ENCODE measurements at regions not wholly inside any gene's neighbourhood (a gene's known extent, or its start where the extent isn't known, plus 50 kb on each side); places are given as distances from the start of the nearest gene placed in this dataset.

DNA sequence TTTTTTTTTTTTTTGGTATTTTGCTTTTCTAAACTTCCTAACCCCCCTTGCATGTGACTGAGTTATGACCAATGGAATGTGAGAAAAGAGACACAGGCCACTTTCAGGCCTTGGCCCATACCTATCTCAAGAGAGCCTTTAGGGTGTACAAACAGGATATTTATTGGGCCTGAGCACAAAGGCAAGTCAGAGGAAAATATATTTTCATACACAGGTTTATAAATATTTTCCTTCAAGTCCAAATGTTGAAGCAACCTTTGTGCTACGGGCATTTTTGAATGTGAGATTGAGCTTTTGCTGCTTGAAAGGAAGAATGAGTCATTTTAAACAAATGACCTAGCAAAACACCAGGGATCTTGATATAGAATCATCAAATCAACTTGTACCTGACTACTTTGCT lies 228.6 kb upstream of the E2F7 start:
- no peak for TF ChIP-seq CTCF (conservative IDR thresholded peaks at IDR 0.05)
- Mint-ChIP-seq H3K27me3 (ENCODE audit: insufficient read depth) (no peaks in the 10 kb centered on the region), H3K4me3 (no peak overlapping the region), H3K9me3 (no peaks in the 10 kb centered on the region), H3K27ac (no peak overlapping the region), H3K36me3 (ENCODE audit: low read depth) (no peaks in the 10 kb centered on the region), H3K4me1 (peaks cover 7% of the 10 kb centered on the region)
- WGBS, 2 experiments (ENCODE audit: insufficient coverage in 1 of 2, insufficient read length in 1 of 2) = 100% methylated on average over 1 of the region's 1 CpG; no CpG with 5 or more reads in 1 of the 2 experiments
- DNase-seq = no peak
- no peak overlapping the region for H3K4me3 ChIP-seq (ENCODE audit: low read length)
- no peaks in the 10 kb centered on the region for H3K4me1 ChIP-seq (ENCODE audit: control insufficient read depth, insufficient read depth, low read length)
- H3K36me3 ChIP-seq (ENCODE audit: control insufficient read depth, insufficient read depth, low read length) = no peaks in the 10 kb centered on the region
- H3K9me3 ChIP-seq (ENCODE audit: control insufficient read depth, low read length) = no peaks in the 10 kb centered on the region
- H3K9ac ChIP-seq (ENCODE audit: extremely low read depth, low read length, poor library complexity, severe bottlenecking) = no peak overlapping the region
- H3K27me3 ChIP-seq (ENCODE audit: control insufficient read depth, insufficient read depth, low read length, poor library complexity, severe bottlenecking) = no peaks in the 10 kb centered on the region
- no peak overlapping the region for H3K27ac ChIP-seq (ENCODE audit: low read depth, low read length)

GRCh38 chr12:77274926-77275325 lies 209.6 kb upstream of the E2F7 start:
- Mint-ChIP-seq H3K36me3 (ENCODE audit: low read depth) (no peaks in the 10 kb centered on the region), H3K27me3 (ENCODE audit: insufficient read depth) (no peaks in the 10 kb centered on the region), H3K4me3 (no peak overlapping the region), H3K9me3 (no peaks in the 10 kb centered on the region), H3K4me1 (no peaks in the 10 kb centered on the region), H3K27ac (no peak overlapping the region)
- Histone ChIP-seq H3K36me3 (ENCODE audit: control insufficient read depth, insufficient read depth, low read length) (no peaks in the 10 kb centered on the region), H3K9ac (ENCODE audit: extremely low read depth, low read length, poor library complexity, severe bottlenecking) (no peak overlapping the region), H3K4me1 (ENCODE audit: control insufficient read depth, insufficient read depth, low read length) (no peaks in the 10 kb centered on the region), H3K9me3 (ENCODE audit: control insufficient read depth, low read length) (no peaks in the 10 kb centered on the region), H3K27ac (ENCODE audit: low read depth, low read length) (no peak overlapping the region), H3K27me3 (ENCODE audit: control insufficient read depth, insufficient read depth, low read length, poor library complexity, severe bottlenecking) (no peaks in the 10 kb centered on the region), H3K4me3 (ENCODE audit: low read length) (no peak overlapping the region)
- no peak for DNase-seq
- no peak for TF ChIP-seq CTCF (conservative IDR thresholded peaks at IDR 0.05)
- WGBS, 2 experiments (ENCODE audit: insufficient coverage in 1 of 2, insufficient read length in 1 of 2) = 75% methylated on average over 1 of the region's 1 CpG; no CpG with 5 or more reads in 1 of the 2 experiments

DNA sequence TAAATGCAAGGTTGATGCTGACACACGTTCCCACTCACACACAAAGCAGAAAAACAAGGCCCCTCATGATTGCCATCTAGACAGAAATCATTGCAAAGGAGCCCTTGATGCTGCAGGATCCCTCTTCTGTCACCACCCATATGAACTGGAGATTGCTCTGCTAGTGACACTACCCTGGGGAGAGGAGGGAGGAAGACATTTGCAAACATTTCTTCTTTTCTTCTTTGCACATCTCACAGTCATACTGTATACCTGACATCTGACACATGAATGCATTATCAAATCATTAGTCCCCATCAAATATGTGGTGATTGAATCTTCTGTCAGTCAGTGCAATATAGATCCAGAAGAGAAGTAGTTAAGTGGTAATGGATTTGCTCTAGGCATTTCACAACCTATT lies 208.5 kb upstream of the E2F7 start:
- no peaks in the 10 kb centered on the region for H3K9me3 Mint-ChIP-seq
- no peaks in the 10 kb centered on the region for H3K4me1 Mint-ChIP-seq
- Histone ChIP-seq H3K27me3 (ENCODE audit: control insufficient read depth, insufficient read depth, low read length, poor library complexity, severe bottlenecking) (no peaks in the 10 kb centered on the region), H3K36me3 (ENCODE audit: control insufficient read depth, insufficient read depth, low read length) (no peaks in the 10 kb centered on the region), H3K4me1 (ENCODE audit: control insufficient read depth, insufficient read depth, low read length) (no peaks in the 10 kb centered on the region), H3K9ac (ENCODE audit: extremely low read depth, low read length, poor library complexity, severe bottlenecking) (no peak overlapping the region), H3K4me3 (ENCODE audit: low read length) (no peak overlapping the region), H3K9me3 (ENCODE audit: control insufficient read depth, low read length) (no peaks in the 10 kb centered on the region), H3K27ac (ENCODE audit: low read depth, low read length) (no peak overlapping the region)
- H3K27me3 Mint-ChIP-seq (ENCODE audit: insufficient read depth) = no peaks in the 10 kb centered on the region
- no peak overlapping the region for H3K4me3 Mint-ChIP-seq
- 80% methylated on average over 1 of the region's 1 CpG; no CpG with 5 or more reads in 1 of the 2 experiments for WGBS, 2 experiments (ENCODE audit: insufficient coverage in 1 of 2, insufficient read length in 1 of 2)
- TF ChIP-seq CTCF (conservative IDR thresholded peaks at IDR 0.05) = no peak
- no peak overlapping the region for H3K27ac Mint-ChIP-seq
- DNase-seq = no peak
- H3K36me3 Mint-ChIP-seq (ENCODE audit: low read depth) = no peaks in the 10 kb centered on the region
